ENCODE measurements at regions not wholly inside any gene's neighbourhood (a gene's known extent, or its start where the extent isn't known, plus 50 kb on each side); places are given as distances from the start of the nearest gene placed in this dataset.
A peak's percentile ranks its signal among the peaks of the same experiment; 100 is the strongest.
"Not testable (repeated sequence)": the region's sequence is repeated elsewhere in the genome, so short reads cannot be mapped to it uniquely, and the experiment has no call there.

- not testable (repeated sequence) for DNase-seq (ENCODE audit: low spot score)
Observed at GRCh38 chr3:197459571-197459970, 96.2 kb downstream of the BDH1 start.

- no peak for DNase-seq (ENCODE audit: low spot score)
Observed at GRCh38 chr3:197458906-197459470, 96.8 kb downstream of the BDH1 start.

GRCh38 chr3:197458179-197458707 is 97.5 kb downstream of the BDH1 start:
- peak; percentile 66 for DNase-seq (ENCODE audit: low spot score)

GRCh38 chr3:197456261-197457091 is 99.3 kb downstream of the BDH1 start:
- peak; percentile 91 for DNase-seq (ENCODE audit: low spot score)

- not testable (repeated sequence) for DNase-seq (ENCODE audit: low spot score)
Observed at GRCh38 chr3:197454841-197455240, 100.9 kb downstream of the BDH1 start.

GRCh38 chr3:197454014-197454413 is 101.8 kb downstream of the BDH1 start:
- DNase-seq (ENCODE audit: low spot score) = peak; percentile 39

- DNase-seq (ENCODE audit: low spot score) = no peak
Observed at GRCh38 chr3:197450810-197451209, 105.0 kb downstream of the BDH1 start.

GRCh38 chr3:197450308-197450707 is 105.5 kb downstream of the BDH1 start:
- DNase-seq (ENCODE audit: low spot score) = no peak

GRCh38 chr3:197449181-197449580 is 106.6 kb downstream of the BDH1 start:
- not testable (repeated sequence) for DNase-seq (ENCODE audit: low spot score)

GRCh38 chr3:197447781-197448180 is 108.0 kb downstream of the BDH1 start:
- not testable (repeated sequence) for DNase-seq (ENCODE audit: low spot score)

GRCh38 chr3:197447057-197447456 is 108.7 kb downstream of the BDH1 start:
- no peak for DNase-seq (ENCODE audit: low spot score)

- no peak for DNase-seq (ENCODE audit: low spot score)
Observed at GRCh38 chr3:197446700-197447056, 109.1 kb downstream of the BDH1 start.

GRCh38 chr3:197445896-197446699 is 109.7 kb downstream of the BDH1 start:
- no peak for DNase-seq (ENCODE audit: low spot score)

- DNase-seq (ENCODE audit: low spot score) = no peak
Observed at GRCh38 chr3:197444793-197445379, 110.9 kb downstream of the BDH1 start.

GRCh38 chr3:197443506-197443905 is 112.3 kb downstream of the BDH1 start:
- DNase-seq (ENCODE audit: low spot score) = no peak

- DNase-seq (ENCODE audit: low spot score) = no peak
Observed at GRCh38 chr3:197440717-197441303, 115.0 kb downstream of the BDH1 start.

- no peak for DNase-seq (ENCODE audit: low spot score)
Observed at GRCh38 chr3:197438906-197439305, 116.9 kb downstream of the BDH1 start.

- no peak for DNase-seq (ENCODE audit: low spot score)
Observed at GRCh38 chr3:197435426-197435825, 120.3 kb downstream of the BDH1 start.

- DNase-seq (ENCODE audit: low spot score) = no peak
Observed at GRCh38 chr3:197434830-197435229, 120.9 kb downstream of the BDH1 start.

GRCh38 chr3:197432384-197433127 is 123.2 kb downstream of the BDH1 start:
- no peak for DNase-seq (ENCODE audit: low spot score)
